Omental fat pad (tissue), 3 donors: ENCODE measurements at regions not wholly inside any gene's neighbourhood (a gene's known extent, or its start where the extent isn't known, plus 50 kb on each side); places are given as distances from the start of the nearest gene placed in this dataset.

Experiments
- ATAC-seq: fragments of 150-250 bp; one replicate; pipeline ENCODE4 v1.9.1; 2016; ENCODE audit warnings: mild to moderate bottlenecking, moderate library complexity; ENCODE audit not compliant: low FRiP score
- DNase-seq: peaks from one replicate; pipeline ENCODE4 v3.0.0-alpha.2; 2019; ENCODE audit warnings: low spot score
- CTCF ChIP-seq, 3 donors: fragments of 450-650 bp; IDR thresholded peaks; one replicate each; pipeline ENCODE4 v1.5.1; 2016 to 2017; ENCODE audit warnings: antibody characterized with exemption in 3 of 3, mild to moderate bottlenecking in 3 of 3, moderate library complexity in 2 of 3

GRCh38 chr16:22671301-22672076 is 142.5 kb upstream of the HS3ST2 start:
- ATAC-seq (no peak), DNase-seq (no peak)
- TF ChIP-seq CTCF (IDR thresholded peaks at IDR 0.05), result no peak

- no peak for ATAC-seq
- TF ChIP-seq CTCF (IDR thresholded peaks at IDR 0.05), result no peak
- no peak for DNase-seq
Measured at GRCh38 chr16:22672830-22673210, 141.1 kb upstream of the HS3ST2 start.

GRCh38 chr16:22673421-22673831 is 140.5 kb upstream of the HS3ST2 start:
- no peak for ATAC-seq
- no peak for DNase-seq
- no peak for TF ChIP-seq CTCF (IDR thresholded peaks at IDR 0.05)

- TF ChIP-seq CTCF (IDR thresholded peaks at IDR 0.05), result no peak
- ATAC-seq (no peak), DNase-seq (no peak)
Measured at GRCh38 chr16:22674832-22675191, 139.2 kb upstream of the HS3ST2 start.

- no peak for ATAC-seq
- no peak for TF ChIP-seq CTCF (IDR thresholded peaks at IDR 0.05)
- no peak for DNase-seq
Measured at GRCh38 chr16:22675745-22676540, 138.0 kb upstream of the HS3ST2 start.

GRCh38 chr16:22677024-22677830 is 136.7 kb upstream of the HS3ST2 start:
- TF ChIP-seq CTCF (IDR thresholded peaks at IDR 0.05), result no peak
- ATAC-seq, result no peak
- no peak for DNase-seq
